GM21723 (cell line): ENCODE measurements at regions not wholly inside any gene's neighbourhood (a gene's known extent, or its start where the extent isn't known, plus 50 kb on each side); places are given as distances from the start of the nearest gene placed in this dataset.

Source experiments
- ATAC-seq: cut with Tn5 transposase; IDR thresholded peaks from one replicate; pipeline ENCODE4 v1.9.1; 2021; ENCODE audit warnings: mild to moderate bottlenecking, moderate library complexity; ENCODE audit not compliant: unreplicated experiment

GRCh38 chr14:42334931-42335330 lies 728.3 kb downstream of the LRFN5 start:
- no peak for ATAC-seq

DNA sequence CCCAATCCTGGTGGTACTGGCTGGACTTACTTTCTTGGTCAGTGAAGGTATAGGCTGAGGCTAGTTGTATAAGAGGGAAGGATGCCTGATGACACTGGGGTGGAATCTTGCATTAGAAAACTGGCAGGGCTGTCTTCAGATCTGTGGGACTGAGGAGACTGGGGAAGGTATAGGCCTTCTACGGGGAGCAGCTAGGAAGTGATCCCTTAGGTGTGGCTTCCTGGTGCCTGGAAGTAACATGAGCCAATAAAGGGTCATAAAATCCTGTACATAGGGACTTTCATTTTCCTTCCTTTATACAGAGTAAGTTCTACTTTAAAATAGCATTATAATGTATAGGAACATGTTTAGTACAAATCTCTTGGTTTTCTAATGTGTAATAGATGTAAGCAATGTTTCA lies 716.8 kb downstream of the LRFN5 start:
- ATAC-seq, result no peak

DNA sequence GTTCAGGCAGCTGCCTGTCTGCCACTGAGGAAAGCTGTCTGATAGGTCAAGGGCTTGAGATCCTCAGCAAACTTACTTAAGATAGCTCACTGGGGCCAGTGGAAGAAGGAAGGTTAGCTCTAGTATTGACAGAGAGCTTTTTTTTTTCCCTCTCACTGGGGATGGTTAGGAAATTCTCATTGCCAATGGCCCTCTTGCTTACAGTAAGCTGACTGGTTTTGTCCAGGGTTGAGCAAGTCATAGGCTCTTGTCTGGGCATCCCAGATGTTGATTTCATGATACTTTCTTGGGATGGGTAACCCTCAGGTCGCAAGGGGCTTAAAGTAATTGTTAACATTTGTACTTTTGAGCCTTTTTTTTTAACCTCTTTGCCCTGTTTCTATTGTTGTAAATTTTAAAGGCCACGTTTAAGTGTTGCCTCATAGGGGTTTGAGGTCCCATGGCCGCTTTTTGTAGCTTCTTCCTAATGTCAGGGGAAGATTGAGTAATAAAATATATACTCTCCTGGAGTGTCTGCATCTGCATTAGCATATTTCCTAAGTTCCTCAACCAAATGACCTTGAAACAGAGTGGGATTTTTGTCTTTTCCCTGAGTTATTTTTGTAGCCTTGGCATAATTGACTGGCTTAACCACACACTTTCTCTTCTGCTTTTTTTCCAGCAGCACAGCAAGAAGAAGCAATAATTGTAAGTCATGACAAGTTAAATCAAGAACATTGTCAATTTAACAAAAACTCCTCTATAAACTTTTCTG lies 716.0 kb downstream of the LRFN5 start:
- ATAC-seq, result no peak

DNA sequence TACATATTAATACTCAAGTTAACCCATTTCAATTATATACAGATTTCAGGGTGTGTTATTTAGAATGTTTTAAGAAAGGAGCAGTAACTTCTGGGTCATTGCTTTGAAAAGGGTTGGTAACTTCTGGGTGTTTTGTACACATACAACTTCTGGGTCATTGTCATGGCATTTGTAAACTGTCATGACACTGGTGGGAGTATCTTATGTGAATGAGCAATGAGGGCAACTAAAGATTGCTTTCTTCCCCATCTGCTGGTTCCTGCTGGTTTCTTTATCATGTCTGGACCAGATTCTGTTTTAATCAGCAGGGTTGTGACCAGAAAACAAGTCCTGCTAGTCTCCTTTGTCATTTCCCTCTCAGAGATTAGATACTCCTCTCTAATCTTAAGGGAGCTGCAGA lies 713.3 kb downstream of the LRFN5 start:
- ATAC-seq, result no peak

DNA sequence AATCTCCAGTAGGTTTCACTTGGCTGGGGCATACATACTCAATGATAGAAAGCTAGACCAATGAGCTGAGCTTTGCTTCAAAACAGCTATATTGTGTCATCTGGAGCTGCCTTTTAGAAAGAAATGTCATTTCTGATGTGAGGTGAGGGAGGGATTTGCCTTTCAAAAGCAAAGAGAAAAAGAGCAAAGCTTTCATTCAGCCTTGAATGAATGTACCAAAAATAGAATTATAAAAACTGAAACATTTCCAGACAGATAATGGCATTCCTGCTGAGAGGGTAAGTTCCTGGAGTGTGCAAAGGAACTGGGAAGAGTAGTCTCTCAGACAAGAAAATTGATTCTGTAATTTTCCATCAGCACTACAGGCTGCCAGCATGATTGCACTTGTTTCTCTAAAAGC lies 710.0 kb downstream of the LRFN5 start:
- no peak for ATAC-seq

- ATAC-seq, result no peak
Observed at GRCh38 chr14:42311876-42312275, 705.2 kb downstream of the LRFN5 start.

DNA sequence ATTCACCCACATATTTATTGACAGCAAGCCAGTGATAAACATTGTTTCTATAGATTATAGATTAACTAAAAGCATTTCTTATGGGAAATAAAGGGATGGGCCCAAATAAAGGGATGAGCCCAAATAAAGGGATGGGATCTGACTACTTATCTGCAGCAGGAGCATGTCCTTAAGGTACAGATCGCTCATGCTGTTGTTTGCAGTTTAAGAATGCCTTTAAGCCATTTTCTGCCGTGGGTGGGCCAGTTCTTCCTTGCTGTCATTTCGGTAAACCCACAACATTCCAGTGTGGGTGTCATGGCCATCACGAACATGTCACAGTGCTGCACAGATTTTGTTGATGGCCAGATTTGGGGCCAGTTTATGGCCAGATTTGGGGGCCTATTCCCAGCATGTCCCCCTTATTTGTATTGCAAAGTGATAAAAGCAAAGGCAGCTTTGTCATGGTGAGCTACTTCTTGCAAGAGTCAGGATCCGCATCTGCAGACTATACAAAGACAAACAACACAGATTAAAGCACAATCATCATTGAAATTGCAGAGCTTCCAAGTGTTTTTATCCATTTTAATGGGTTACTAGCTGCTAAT lies 700.7 kb downstream of the LRFN5 start:
- no peak for ATAC-seq

DNA sequence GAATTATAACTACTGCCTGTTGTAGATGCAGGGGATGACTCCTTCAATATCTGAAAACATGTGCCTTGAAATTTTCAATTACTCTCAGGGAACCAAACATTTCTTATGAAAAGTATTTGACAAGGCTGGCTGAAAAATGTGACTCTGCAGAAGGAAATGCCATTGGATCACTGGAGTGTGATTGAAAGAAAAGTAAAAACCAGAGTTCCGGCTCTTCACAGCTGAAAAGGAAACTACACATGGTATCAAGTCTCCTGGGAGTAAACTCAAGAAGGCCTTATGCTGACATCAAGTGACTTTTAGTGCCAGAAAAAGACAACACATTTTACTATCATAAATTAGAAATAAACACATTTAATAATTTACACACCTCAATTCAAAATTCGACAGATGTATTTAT lies 693.0 kb downstream of the LRFN5 start:
- ATAC-seq, result no peak

DNA sequence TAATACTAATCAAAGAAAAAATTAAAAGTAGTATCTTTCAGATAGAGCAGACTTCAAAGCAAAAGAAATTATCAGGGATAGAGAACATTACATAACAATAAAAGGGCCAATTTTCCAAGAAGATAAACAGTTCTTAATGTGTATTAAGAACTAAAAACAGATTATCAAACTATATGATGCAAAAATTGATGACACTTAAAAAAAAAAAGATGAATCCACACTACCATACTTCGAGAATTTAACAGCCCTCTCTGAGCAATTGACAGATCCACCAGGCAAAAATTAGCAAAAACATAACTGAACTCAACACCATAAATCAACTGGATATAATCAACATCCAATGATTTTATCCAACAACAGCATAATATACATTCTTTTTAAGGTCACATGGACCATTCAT lies 686.5 kb downstream of the LRFN5 start:
- no peak for ATAC-seq

GRCh38 chr14:42277840-42278239 lies 671.2 kb downstream of the LRFN5 start:
- no peak for ATAC-seq

DNA sequence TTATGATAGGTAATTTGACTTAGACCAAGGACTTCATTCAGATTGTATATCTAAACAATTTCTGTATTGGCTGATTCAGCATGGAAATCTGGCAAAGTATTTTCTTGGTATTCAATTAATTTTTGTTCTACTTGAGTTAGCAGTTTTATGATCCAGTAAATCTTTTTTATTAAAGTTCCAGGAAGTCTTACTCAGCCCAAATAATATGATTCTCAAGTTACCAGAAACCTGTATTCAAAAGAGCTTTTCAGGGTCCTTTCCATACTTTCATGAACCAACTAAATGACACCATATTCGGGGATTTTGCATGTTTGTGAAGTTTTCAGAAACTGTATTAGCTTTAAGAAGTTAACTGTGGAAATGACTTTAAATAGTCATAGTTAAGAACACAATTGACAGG lies 662.6 kb downstream of the LRFN5 start:
- ATAC-seq, result no peak

DNA sequence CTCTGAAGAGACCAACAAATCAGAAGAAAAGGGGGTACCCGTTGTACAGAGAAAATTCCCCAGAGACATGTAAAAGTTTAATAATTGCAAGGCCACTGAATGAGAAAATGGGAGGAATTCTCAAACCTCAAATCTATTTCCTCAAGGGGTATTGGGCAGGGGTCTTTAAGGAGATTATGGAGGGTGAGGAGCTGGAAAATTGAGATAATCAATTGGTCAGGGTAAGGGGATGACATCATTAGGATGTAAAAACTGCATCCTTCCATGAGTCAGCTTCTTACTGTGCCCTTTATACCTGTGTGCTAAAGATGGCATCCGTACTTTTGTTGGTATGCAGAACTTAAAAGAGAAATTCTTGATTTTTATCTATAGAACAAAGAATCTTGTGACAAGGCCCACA lies 641.5 kb downstream of the LRFN5 start:
- ATAC-seq, result no peak

- no peak for ATAC-seq
Observed at GRCh38 chr14:42241101-42241500, 634.4 kb downstream of the LRFN5 start.

DNA sequence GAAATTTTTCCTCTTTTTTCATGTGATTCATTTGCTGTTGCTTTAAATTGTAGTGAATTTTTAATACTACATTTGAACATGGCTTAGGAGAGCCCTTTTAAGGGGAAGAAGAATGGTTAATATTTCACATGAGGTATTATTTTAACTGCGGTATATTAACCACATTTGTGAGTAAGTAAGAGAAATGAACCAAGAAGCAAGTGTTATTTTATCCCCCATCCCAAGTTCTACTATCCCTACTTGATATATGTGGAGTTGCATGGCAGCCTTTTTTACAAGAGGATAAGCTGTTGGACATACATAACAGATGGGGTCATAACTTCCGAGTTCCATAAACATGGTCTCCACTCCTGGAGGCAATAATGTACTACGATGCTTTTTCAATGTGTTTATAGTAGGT lies 623.3 kb downstream of the LRFN5 start:
- no peak for ATAC-seq

GRCh38 chr14:42229294-42229693 lies 622.6 kb downstream of the LRFN5 start:
- no peak for ATAC-seq

DNA sequence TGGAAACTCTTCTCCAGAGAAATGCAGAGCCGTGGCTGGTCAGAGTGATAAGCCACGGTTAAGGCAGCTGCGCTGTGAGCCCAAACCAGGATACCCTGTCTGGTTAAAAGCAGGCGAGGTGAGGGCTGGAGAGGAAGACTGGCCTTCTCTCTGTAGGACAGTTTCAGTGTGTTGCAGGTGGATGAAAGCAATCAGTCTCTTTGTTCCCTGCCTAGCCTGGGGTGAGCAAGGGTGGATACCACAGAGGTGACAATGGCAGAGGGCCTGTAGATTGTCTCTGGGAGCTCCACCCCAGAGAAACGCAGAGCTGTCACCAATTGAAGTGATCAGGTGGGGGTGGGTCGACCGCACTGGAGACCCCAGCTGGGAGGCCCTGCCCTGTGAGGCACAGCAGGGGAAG lies 621.9 kb downstream of the LRFN5 start:
- no peak for ATAC-seq

- ATAC-seq, result no peak
Observed at GRCh38 chr14:42224053-42224888, 617.6 kb downstream of the LRFN5 start.

DNA sequence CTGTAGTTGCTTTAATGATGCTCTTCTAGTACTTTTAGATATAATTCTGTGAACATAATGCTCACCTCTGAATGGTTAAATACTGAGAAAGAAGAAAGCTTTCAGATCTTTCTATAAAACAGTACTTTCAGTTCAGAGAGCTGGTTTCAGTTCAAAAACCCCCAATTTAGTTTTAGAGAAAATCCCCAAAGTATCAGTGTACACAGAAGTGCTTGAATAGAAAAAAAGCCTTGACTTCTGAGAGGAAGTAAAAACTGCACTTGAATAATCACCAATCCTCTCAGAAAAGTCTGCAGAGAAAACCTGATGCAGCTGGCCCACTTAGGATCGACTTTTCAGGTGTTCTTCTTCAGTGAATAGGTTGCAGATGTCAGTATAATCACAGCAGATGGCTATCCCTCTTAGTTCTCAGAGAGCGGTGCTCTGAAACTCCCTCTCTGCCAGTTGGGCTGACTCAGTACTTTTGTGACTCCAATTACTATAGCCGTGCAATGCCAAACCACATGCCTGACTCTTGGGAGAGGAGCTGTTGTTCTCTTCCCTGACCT lies 616.3 kb downstream of the LRFN5 start:
- peak; percentile 92 for ATAC-seq

DNA sequence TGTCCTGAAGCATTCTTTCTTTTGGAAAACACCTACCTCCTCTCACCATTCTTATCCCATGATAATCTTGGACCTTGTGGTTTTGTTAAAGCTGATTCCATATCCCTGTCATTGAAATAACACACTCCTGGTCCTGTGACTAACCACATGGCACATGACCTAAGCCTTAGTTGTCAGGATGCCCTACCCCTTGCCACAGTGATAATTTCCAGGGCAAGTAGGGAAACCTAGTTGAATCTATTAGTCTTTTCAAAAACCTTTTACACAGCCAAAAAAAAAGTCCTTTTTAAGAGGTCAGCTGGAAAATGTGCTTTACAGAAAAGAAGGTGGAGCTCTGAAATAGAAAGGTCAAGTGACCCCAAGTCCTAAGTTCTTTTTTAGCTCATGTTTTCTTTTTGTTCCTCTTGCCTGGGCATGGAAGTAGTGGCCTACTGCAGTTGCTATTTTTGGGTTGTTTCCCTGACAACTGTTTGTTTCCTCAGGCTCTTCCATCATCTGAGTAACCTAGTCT lies 608.4 kb downstream of the LRFN5 start:
- ATAC-seq, result no peak

DNA sequence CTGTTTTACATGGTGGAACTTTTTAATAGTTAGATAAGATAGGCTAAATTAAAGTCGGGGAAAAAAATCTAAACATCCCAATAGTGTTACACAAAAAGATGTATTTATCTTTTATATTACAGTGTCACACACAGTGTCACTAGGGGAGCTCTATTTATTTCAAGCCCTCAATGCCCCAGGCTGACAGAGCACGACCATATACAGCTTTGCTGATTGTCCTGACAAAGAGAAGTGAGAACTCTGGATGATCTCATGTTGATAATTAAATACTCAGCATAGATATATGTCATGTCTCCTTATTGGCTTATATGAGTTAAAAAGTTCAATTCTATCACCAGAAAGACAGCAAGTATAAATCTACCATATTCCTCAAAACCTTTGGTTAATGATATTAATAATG lies 594.3 kb downstream of the LRFN5 start:
- ATAC-seq, result no peak

- no peak for ATAC-seq
Observed at GRCh38 chr14:42198010-42198409, 591.3 kb downstream of the LRFN5 start.
